ENCODE measurements at regions not wholly inside any gene's neighbourhood (a gene's known extent, or its start where the extent isn't known, plus 50 kb on each side); places are given as distances from the start of the nearest gene placed in this dataset.

GRCh38 chr17:36876966-36877365 lies 60.3 kb upstream of the LHX1 start:
- ChIA-PET POLR2A (no interaction called here), CTCF (no interaction called here), RAD21 (ENCODE audit: low non-redundant PET in 1 of 2, low total read pairs in 2 of 2, uncharacterized antibody in 2 of 2, unreplicated experiment in 2 of 2) (no interaction called here)
- ATAC-seq (no peak), DNase-seq (ENCODE audit: low read depth, low spot score) (no peak)
- no peak overlapping the region for H2AFZ ChIP-seq (ENCODE audit: low read depth, low read length, poor library complexity, severe bottlenecking)
- H3K9me3 ChIP-seq (ENCODE audit: control insufficient read depth in 1 of 2, insufficient read depth in 1 of 2, low read depth in 1 of 2, low read length in 2 of 2), result no peaks in the 10 kb centered on the region
- peaks cover 0 to 7% of the 10 kb centered on the region in 2 experiments; a peak in 2 of 4 replicates for H3K4me1 ChIP-seq (ENCODE audit: control insufficient read depth in 1 of 2, insufficient read depth in 2 of 2, low read length in 2 of 2)
- no peaks in the 10 kb centered on the region for H3K9me2 ChIP-seq (ENCODE audit: insufficient read depth)
- no peak overlapping the region for H3K4me3 ChIP-seq (replicated peaks in 1 of 2; ENCODE audit: low read depth in 1 of 2, low read length in 2 of 2)
- TF ChIP-seq JUND (IDR thresholded peaks at IDR 0.05), result no peak
- TF ChIP-seq ZBTB33 (IDR thresholded peaks at IDR 0.05; ENCODE audit: extremely low read depth, insufficient replicate concordance, low read length), result no peak
- TF ChIP-seq EZH2 (IDR thresholded peaks at IDR 0.05), result no peak
- no peak for TF ChIP-seq FOSL1 (IDR thresholded peaks at IDR 0.05; ENCODE audit: low read depth)
- no peak for TF ChIP-seq POLR2A (IDR thresholded peaks at IDR 0.05; ENCODE audit: borderline replicate concordance, extremely low read depth, insufficient read depth, insufficient read length)
- TF ChIP-seq RAD21 (IDR thresholded peaks at IDR 0.05; ENCODE audit: low read depth), result no peak
- TF ChIP-seq CEBPB (IDR thresholded peaks at IDR 0.05; ENCODE audit: low read depth), result no peak
- TF ChIP-seq SRF (IDR thresholded peaks at IDR 0.05; ENCODE audit: low read depth), result no peak
- H3K27ac ChIP-seq (ENCODE audit: low read depth, low read length), result no peak overlapping the region
- no peaks in the 10 kb centered on the region for H3K36me3 ChIP-seq (ENCODE audit: control insufficient read depth in 1 of 2, insufficient read depth in 2 of 2, low read length in 2 of 2)
- H3K27me3 ChIP-seq (ENCODE audit: insufficient read depth, low read length), result no peaks in the 10 kb centered on the region
- intact Hi-C loops (cut with micrococcal nuclease), result no loop called here
- BruUV-seq (replicated peaks), result no TSS peak
- H3K79me2 ChIP-seq (ENCODE audit: insufficient read depth, low read length), result no peaks in the 10 kb centered on the region
- no peak overlapping the region for H3K9ac ChIP-seq (ENCODE audit: low read length)
- H4K20me1 ChIP-seq (ENCODE audit: insufficient read depth), result no peaks in the 10 kb centered on the region
- H3K4me2 ChIP-seq (ENCODE audit: low read length), result no peak overlapping the region

GRCh38 chr17:36877771-36878170 lies 59.5 kb upstream of the LHX1 start:
- TF ChIP-seq FOSL1 (IDR thresholded peaks at IDR 0.05; ENCODE audit: low read depth), result no peak
- no peak for TF ChIP-seq CEBPB (IDR thresholded peaks at IDR 0.05; ENCODE audit: low read depth)
- no peak for TF ChIP-seq ELF1 (IDR thresholded peaks at IDR 0.05; ENCODE audit: borderline replicate concordance, low read depth)
- no peak for TF ChIP-seq RAD21 (IDR thresholded peaks at IDR 0.05; ENCODE audit: low read depth)
- no peak for TF ChIP-seq YY1 (IDR thresholded peaks at IDR 0.05; ENCODE audit: extremely low read depth, insufficient replicate concordance, low read depth, low read length)
- TF ChIP-seq SP1 (IDR thresholded peaks at IDR 0.05; ENCODE audit: low read depth), result no peak
- no peak for TF ChIP-seq POLR2A (IDR thresholded peaks at IDR 0.05; ENCODE audit: borderline replicate concordance, extremely low read depth, insufficient read depth, insufficient read length)
- TF ChIP-seq ATF3 (IDR thresholded peaks at IDR 0.05), result no peak
- TF ChIP-seq MAX (IDR thresholded peaks at IDR 0.05), result no peak
- no peaks in the 10 kb centered on the region for H3K9me2 ChIP-seq (ENCODE audit: insufficient read depth)
- RAD21 ChIA-PET (ENCODE audit: low non-redundant PET in 1 of 2, low total read pairs in 2 of 2, uncharacterized antibody in 2 of 2, unreplicated experiment in 2 of 2), result no interaction called here
- POLR2A ChIA-PET, result no interaction called here
- ATAC-seq, result no peak; the same call in 1 of the 2 replicates
- no TSS peak for BruUV-seq (replicated peaks)
- H3K27ac ChIP-seq (ENCODE audit: low read depth, low read length), result no peak overlapping the region
- intact Hi-C loops (cut with micrococcal nuclease), result no loop called here
- H3K4me3 ChIP-seq (replicated peaks in 1 of 2; ENCODE audit: low read depth in 1 of 2, low read length in 2 of 2), result no peak overlapping the region
- H3K9ac ChIP-seq (ENCODE audit: low read length), result no peak overlapping the region
- H3K9me3 ChIP-seq (ENCODE audit: control insufficient read depth in 1 of 2, insufficient read depth in 1 of 2, low read depth in 1 of 2, low read length in 2 of 2), result no peaks in the 10 kb centered on the region
- peaks cover 0 to 7% of the 10 kb centered on the region in 2 experiments; a peak in 2 of 4 replicates for H3K4me1 ChIP-seq (ENCODE audit: control insufficient read depth in 1 of 2, insufficient read depth in 2 of 2, low read length in 2 of 2)
- H3K36me3 ChIP-seq (ENCODE audit: control insufficient read depth in 1 of 2, insufficient read depth in 2 of 2, low read length in 2 of 2), result no peaks in the 10 kb centered on the region
- no peaks in the 10 kb centered on the region for H3K27me3 ChIP-seq (ENCODE audit: insufficient read depth, low read length)
- CTCF ChIA-PET, result no interaction called here
- H4K20me1 ChIP-seq (ENCODE audit: insufficient read depth), result no peaks in the 10 kb centered on the region
- H3K79me2 ChIP-seq (ENCODE audit: insufficient read depth, low read length), result no peaks in the 10 kb centered on the region
- no peak for DNase-seq (ENCODE audit: low read depth, low spot score)
- H3K4me2 ChIP-seq (ENCODE audit: low read length), result no peak overlapping the region
- H2AFZ ChIP-seq (ENCODE audit: low read depth, low read length, poor library complexity, severe bottlenecking), result no peak overlapping the region
